ENCODE measurements at regions not wholly inside any gene's neighbourhood (a gene's known extent, or its start where the extent isn't known, plus 50 kb on each side); places are given as distances from the start of the nearest gene placed in this dataset.

DNA sequence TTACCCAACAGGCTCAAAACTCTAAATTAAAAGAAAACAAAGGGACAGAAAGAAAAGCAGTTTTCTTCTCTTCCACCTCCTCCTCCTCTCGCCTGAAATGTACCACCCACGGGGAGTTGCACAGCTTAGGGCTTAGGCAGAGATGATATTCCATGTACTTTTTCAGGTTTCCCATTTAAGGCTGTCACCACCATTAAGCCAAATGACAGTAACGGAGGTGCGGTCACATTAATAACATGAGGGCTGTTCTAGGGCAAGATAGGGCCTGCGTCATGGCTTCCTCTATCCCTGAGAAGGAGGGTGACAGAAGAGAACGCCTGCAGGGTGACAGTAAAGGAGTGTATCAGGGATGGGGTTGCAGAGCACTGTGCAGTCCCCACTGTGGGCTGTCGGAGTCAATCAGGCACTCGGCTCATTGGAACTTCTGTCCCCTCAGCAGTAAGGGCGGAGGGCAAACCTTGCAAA, 51.7 kb upstream of the TJP1 start:
- DNase-seq (ENCODE audit: low read depth in 1 of 2, low spot score in 1 of 2), result no peak
- TF ChIP-seq JUND (IDR thresholded peaks at IDR 0.05; ENCODE audit: low read depth), result no peak
- in situ Hi-C loops (cut with HindIII; ENCODE audit: low pct_unique_long_range_greater_than_20kb, low sequenced_read_pairs), result no loop called here

- in situ Hi-C loops (cut with HindIII; ENCODE audit: low pct_unique_long_range_greater_than_20kb, low sequenced_read_pairs), result no loop called here
- no peak for DNase-seq (ENCODE audit: low read depth in 1 of 2, low spot score in 1 of 2)
- TF ChIP-seq JUND (IDR thresholded peaks at IDR 0.05; ENCODE audit: low read depth), result no peak
These were observed 51.0 kb upstream of the TJP1 start for GRCh38 chr15:29873264-29873663.

- in situ Hi-C loops (cut with HindIII; ENCODE audit: low pct_unique_long_range_greater_than_20kb, low sequenced_read_pairs), result no loop called here
- DNase-seq (ENCODE audit: low read depth in 1 of 2, low spot score in 1 of 2), result no peak
- TF ChIP-seq JUND (IDR thresholded peaks at IDR 0.05; ENCODE audit: low read depth), result no peak
These were observed 50.4 kb upstream of the TJP1 start for GRCh38 chr15:29872716-29873115.
